Breast epithelium (tissue), 4 donors: ENCODE measurements at regions not wholly inside any gene's neighbourhood (a gene's known extent, or its start where the extent isn't known, plus 50 kb on each side); places are given as distances from the start of the nearest gene placed in this dataset.

ENCODE experiments used
- DNase-seq, 2 donors: peaks; one replicate each; pipeline ENCODE4 v3.0.0-alpha.2; 2019; ENCODE audit warnings: low spot score in 2 of 2
- H3K27ac ChIP-seq, 2 donors: fragments of 200-600 bp; sonication (generic) in 1 of 2; one replicate each; pipeline ENCODE4 v1.5.1; 2016 to 2019; ENCODE audit warnings: mild to moderate bottlenecking in 1 of 2
- H3K27me3 ChIP-seq, 2 donors: fragments of 200-600 bp; sonication (generic) in 1 of 2; one replicate each; pipeline versions ENCODE4 v1.5.1 to v1.6.0; 2017 to 2019; ENCODE audit warnings: control low read depth in 1 of 2, mild to moderate bottlenecking in 1 of 2
- H3K36me3 ChIP-seq: fragments of 200-600 bp; one replicate; pipeline ENCODE4 v1.5.1; 2019
- H3K4me1 ChIP-seq, 2 donors: fragments of 200-600 bp; sonication (generic); one replicate each; pipeline ENCODE4 v1.5.1; 2016 to 2019; ENCODE audit warnings: control low read depth in 1 of 2
- H3K4me3 ChIP-seq, 3 donors: fragments of 200-600 bp; sonication (generic); 1 replicate in 2 of 3; 2 replicates in 1 of 3; pipeline ENCODE4 v1.5.1; 2016 to 2019; ENCODE audit warnings: mild to moderate bottlenecking in 3 of 3, moderate library complexity in 2 of 3
- H3K9me3 ChIP-seq, 2 donors: fragments of 200-600 bp; sonication (generic) in 1 of 2; one replicate each; pipeline ENCODE4 v1.5.1; 2016 to 2019; ENCODE audit warnings: control low read depth in 1 of 2
- POLR2A ChIP-seq: fragments of 450-650 bp; IDR thresholded peaks from one replicate; pipeline ENCODE4 v1.6.1; 2016; ENCODE audit warnings: antibody characterized with exemption, mild to moderate bottlenecking, moderate library complexity
- intact Hi-C: fragments of 100-400 bp; cut with DNase I; formaldehyde crosslinking; loops from one replicate; pipeline ENCODE4 v1.15.1; 2023; ENCODE audit warnings: low total_unique reads

DNA sequence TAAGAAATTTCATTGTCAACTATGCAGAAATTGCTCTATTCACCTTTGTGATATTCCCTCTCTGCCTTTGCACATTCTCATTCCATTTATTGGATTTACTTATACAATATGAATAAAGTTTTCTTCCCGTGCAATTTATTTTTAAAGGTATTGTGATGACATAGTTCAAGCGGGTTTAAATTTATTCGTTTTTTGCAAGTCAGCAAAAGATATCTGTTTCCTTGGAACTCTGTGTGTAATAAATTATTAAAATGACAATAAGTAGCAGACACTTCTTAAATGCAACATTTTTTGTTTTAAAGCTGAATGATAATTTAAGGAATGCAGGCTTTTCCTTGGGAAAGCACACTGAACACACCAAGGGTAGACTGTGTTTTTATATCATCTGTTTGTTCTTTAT, 143.1 kb downstream of the SLC41A2 start:
- no peak overlapping the region for H3K27ac ChIP-seq
- H3K4me1 ChIP-seq, result no peaks in the 10 kb centered on the region
- intact Hi-C loops, result loop anchor here (10.0 kb wide), 1 partner anchor 830 kb away; no protein-coding TSS in a partner anchor
- TF ChIP-seq POLR2A, result no peak
- no peaks in the 10 kb centered on the region for H3K27me3 ChIP-seq
- peaks cover 4 to 8% of the 10 kb centered on the region in 2 donors for H3K9me3 ChIP-seq
- DNase-seq, result no peak
- no peak overlapping the region for H3K4me3 ChIP-seq
- no peaks in the 10 kb centered on the region for H3K36me3 ChIP-seq
